Umbilical cord (tissue), 1 donor: ENCODE measurements at regions not wholly inside any gene's neighbourhood (a gene's known extent, or its start where the extent isn't known, plus 50 kb on each side); places are given as distances from the start of the nearest gene placed in this dataset.
"Not testable (repeated sequence)": the region's sequence is repeated elsewhere in the genome, so short reads cannot be mapped to it uniquely, and the experiment has no call there.

Experiments used
- DNase-seq: peaks from one replicate; pipeline ENCODE4 v3.0.0-alpha.2; 2015; ENCODE audit warnings: low spot score

- DNase-seq, result not testable (repeated sequence)
These were observed 211.3 kb downstream of the CCDC74A start for GRCh38 chr2:131738996-131739434.

- DNase-seq, result no peak
These were observed 226.2 kb downstream of the CCDC74A start for GRCh38 chr2:131753640-131754561.

GRCh38 chr2:131754929-131755720 lies 227.4 kb downstream of the CCDC74A start:
- DNase-seq, result no peak

- DNase-seq, result no peak
These were observed 228.6 kb downstream of the CCDC74A start for GRCh38 chr2:131756141-131756907.

- not testable (repeated sequence) for DNase-seq
These were observed 231.3 kb downstream of the CCDC74A start for GRCh38 chr2:131758941-131759340.

- DNase-seq, result not testable (repeated sequence)
These were observed 247.4 kb downstream of the CCDC74A start for GRCh38 chr2:131774955-131775555.

- not testable (repeated sequence) for DNase-seq
These were observed 248.3 kb downstream of the CCDC74A start for GRCh38 chr2:131775903-131776506.

GRCh38 chr2:131780446-131780845 lies 252.8 kb downstream of the CCDC74A start:
- not testable (repeated sequence) for DNase-seq

- no peak for DNase-seq
These were observed 273.6 kb downstream of the CCDC74A start for GRCh38 chr2:131801210-131801744.

- DNase-seq, result peak; percentile 47
These were observed 274.2 kb downstream of the CCDC74A start for GRCh38 chr2:131801745-131802350.

GRCh38 chr2:131802351-131802836 lies 274.7 kb downstream of the CCDC74A start:
- peak; percentile 52 for DNase-seq

- DNase-seq, result not testable (repeated sequence)
These were observed 275.5 kb downstream of the CCDC74A start for GRCh38 chr2:131803237-131803636.

- not testable (repeated sequence) for DNase-seq
These were observed 284.9 kb downstream of the CCDC74A start for GRCh38 chr2:131812605-131813004.

GRCh38 chr2:131813378-131813777 lies 285.7 kb downstream of the CCDC74A start:
- DNase-seq, result not testable (repeated sequence)

- DNase-seq, result not testable (repeated sequence)
These were observed 290.7 kb downstream of the CCDC74A start for GRCh38 chr2:131818267-131818973.

- not testable (repeated sequence) for DNase-seq
These were observed 294.6 kb downstream of the CCDC74A start for GRCh38 chr2:131822237-131822721.

- DNase-seq, result not testable (repeated sequence)
These were observed 295.4 kb downstream of the CCDC74A start for GRCh38 chr2:131823058-131823457.

GRCh38 chr2:131824986-131825385 lies 297.3 kb downstream of the CCDC74A start:
- not testable (repeated sequence) for DNase-seq
